Suppressor macrophage (primary cell): ENCODE measurements at regions not wholly inside any gene's neighbourhood (a gene's known extent, or its start where the extent isn't known, plus 50 kb on each side); places are given as distances from the start of the nearest gene placed in this dataset.
"Not testable (repeated sequence)": the region's sequence is repeated elsewhere in the genome, so short reads cannot be mapped to it uniquely, and the experiment has no call there.

ENCODE experiments used
- DNase-seq, 4 experiments: peaks; one replicate each; pipeline ENCODE4 v3.0.0-alpha.2; 2020 to 2022

GRCh38 chr5:6273090-6273735 lies 105.1 kb downstream of the MED10 start:
- no peak for DNase-seq

- no peak for DNase-seq
These were observed 108.4 kb downstream of the MED10 start for GRCh38 chr5:6269925-6270324.

DNA sequence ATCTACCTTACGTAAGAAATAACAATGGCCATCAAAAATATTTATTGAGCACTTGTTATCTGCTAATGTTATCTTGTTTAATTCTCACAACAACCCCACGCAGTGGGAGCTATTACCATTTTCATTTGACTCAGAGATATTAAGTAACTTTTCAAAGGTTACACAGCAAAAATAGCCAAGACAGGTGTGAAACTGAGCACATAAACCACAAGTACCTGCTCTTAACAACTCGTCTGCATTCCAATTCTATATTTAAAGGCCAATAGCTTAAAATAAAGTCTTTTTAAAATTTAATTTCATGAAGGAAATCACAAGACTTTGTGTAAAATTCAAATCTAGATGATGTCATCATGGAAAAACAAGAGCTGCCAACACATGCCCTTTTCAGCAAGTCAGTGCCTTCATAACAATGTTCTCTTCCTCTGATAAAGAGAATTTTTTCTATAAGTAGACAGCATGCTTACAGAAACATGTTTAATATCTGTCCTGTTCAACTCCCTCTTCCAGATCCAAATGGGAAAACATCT lies 111.6 kb downstream of the MED10 start:
- DNase-seq, result no peak

- DNase-seq, result no peak
These were observed 114.0 kb downstream of the MED10 start for GRCh38 chr5:6264394-6264793.

DNA sequence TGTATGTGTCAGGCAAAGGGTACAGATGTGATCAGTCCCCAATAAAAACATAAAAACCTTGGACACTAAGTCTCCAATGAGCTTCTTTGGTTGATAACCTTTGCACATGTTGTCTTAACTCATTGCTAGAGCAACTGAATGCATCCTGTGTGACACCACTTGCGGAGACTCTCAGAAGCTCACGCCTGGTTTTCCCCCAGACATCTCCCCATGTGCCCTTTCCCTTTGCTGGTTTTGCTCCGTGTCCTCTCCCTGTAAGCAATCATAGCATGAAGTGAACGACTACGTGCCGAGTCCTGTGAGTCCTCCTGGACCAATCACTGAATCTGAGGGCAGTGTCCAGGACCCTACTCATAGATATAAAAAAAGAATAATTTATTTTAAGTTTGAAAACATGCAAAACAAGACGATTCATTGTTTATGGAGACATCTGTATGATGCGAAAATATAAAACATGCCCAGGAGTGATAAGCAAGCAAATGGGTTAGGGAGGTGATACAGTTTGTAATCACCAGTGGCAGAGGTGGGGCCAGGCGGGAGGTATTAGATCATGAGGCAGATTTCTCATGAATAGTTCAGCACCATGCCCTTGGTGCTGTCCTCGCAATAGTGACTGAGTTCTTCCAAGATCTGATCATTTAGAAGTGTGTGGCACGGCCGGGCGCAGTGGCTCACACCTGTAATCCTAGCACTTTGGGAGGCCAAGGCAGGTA lies 115.5 kb downstream of the MED10 start:
- DNase-seq, result no peak

- no peak for DNase-seq
These were observed 116.7 kb downstream of the MED10 start for GRCh38 chr5:6261668-6262067.

- no peak for DNase-seq
These were observed 117.1 kb downstream of the MED10 start for GRCh38 chr5:6261256-6261655.

- no peak for DNase-seq
These were observed 117.5 kb downstream of the MED10 start for GRCh38 chr5:6260846-6261245.

DNA sequence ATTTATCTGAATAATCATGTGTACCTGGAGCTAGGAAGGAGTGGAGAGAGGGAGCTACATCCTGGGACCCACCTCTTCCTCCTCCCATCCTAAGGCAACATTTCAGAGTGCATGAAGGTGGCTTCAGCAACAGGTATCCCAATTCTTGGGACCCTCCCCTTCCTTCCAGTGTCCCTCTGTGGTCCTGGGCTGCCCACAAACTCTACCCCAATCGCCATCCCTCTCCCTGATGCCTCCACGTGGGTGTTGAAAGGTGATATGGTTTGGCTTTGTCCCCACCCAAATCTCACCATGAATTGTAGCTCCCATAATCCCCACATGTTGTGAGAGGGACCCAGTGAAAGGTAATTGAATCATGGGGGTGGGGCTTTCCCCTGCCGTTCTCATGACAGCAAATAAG lies 121.4 kb downstream of the MED10 start:
- DNase-seq, result no peak

- no peak for DNase-seq
These were observed 122.4 kb downstream of the MED10 start for GRCh38 chr5:6255956-6256355.

DNA sequence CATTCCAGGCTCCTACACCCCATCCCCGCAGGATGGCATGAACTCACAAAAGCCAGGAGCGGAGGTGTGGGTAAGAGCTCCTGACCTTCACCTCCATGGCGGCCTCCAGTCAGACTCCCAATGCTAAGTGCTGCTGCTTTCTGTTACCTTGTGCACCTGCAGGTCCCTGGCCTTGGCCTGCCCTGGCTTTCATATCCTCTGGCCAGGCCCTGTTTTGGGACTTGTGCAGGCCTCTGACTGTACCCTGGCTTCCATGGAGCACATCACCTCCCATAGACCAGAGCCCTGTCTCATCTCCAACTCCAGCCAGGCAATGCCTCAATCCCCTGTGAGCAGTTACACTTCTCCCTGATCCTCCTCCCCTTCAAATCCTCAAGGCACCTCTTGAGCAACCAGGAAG lies 124.5 kb downstream of the MED10 start:
- DNase-seq, result no peak

DNA sequence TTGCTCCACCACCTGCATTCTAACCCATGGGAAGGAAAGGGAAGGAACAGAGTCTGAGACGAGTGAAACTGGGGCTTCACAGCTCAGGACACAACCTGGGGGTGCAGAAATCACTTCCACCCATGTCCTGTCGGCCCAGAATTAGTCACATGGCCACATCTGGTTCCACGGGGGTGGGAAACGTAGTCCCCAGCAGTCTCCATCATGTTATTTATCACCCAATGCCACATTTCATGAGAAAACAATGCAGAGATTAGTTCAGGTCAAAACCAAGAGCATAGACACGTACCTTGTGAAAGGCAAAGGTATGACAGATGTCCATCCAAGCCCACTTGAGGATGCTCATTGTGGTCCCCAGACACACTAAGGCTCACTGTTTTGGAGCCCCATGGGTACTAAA lies 125.1 kb downstream of the MED10 start:
- no peak for DNase-seq

DNA sequence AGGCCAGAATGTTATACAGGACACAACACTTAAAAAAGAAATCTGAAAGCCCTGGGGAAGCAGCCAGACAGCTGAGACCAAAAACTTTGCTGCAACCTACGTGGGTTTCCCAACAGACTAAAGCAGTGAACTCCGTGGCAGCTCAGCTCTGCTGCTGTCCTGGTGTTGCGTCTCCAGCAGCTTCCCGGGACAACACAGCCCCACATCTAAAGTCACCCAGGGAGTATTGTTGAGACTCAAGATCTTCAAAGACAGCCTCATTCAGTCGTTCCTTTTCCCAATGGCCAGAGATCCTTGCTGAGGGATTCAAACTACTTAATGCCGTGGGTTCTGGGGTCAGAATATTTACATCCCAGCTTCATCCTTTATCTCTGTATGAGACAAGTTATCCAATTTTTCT lies 125.8 kb downstream of the MED10 start:
- no peak for DNase-seq

DNA sequence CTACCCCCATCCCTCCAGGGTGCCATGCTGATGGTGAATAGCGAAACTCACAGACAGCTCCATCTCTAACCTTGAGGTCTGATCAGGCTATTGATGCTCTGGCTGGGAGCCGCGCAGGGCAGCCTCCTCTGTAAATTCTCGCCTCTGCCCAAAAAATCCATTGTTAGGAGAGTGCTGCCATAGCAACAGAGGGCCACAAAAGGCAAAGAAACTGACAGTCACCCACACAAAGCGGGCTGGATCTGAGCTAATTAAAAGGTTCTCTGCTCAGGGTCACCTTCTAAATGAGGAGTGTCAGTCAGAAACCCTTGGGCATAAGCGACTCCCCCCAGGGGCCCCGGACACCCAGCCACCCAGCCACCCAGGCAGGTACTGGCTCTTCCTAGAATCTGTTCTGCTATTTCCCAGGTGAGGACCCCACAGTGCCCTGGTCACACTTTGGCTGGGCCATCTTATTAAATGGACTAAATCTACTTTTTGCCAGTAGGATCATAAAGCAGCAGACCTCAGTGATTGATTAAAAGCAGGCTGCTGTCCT lies 126.7 kb downstream of the MED10 start:
- no peak for DNase-seq

DNA sequence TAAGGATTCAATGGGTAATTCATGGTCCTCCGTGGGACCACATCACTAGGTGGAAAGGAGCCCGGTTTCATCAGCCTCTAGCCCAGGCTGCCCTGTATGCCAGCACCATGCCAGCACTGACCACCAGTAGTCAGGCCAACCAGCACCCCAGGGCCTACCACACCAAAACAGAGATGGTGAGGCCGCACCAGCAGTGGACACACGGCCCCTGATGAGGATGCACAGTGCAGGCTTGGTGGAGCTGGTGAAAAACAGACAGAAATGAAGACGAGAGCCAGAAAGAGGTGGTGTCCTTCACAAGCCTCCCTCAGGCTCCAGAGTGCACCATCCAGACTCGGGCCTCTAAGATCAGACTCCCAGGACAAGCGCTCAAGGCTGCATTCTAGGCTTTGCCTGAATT lies 128.2 kb downstream of the MED10 start:
- no peak for DNase-seq

DNA sequence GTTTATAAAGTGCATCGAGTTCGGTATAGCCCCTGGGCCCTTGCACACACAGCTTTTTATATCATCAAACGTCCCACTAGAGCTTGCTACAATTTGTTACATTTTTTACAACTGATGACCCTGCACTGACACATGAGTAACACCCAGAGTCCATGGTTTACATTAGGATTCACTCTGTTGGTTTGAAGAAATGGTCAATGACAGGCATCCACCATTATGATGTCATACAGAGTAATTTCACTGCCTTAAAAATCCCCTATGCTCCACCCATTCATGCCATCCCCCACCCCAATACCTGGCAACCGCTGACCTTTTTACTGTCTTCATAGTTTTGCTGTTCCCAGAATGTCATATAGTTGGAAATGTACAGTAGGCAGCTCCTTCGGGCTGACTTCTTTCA lies 130.2 kb downstream of the MED10 start:
- DNase-seq, result no peak

DNA sequence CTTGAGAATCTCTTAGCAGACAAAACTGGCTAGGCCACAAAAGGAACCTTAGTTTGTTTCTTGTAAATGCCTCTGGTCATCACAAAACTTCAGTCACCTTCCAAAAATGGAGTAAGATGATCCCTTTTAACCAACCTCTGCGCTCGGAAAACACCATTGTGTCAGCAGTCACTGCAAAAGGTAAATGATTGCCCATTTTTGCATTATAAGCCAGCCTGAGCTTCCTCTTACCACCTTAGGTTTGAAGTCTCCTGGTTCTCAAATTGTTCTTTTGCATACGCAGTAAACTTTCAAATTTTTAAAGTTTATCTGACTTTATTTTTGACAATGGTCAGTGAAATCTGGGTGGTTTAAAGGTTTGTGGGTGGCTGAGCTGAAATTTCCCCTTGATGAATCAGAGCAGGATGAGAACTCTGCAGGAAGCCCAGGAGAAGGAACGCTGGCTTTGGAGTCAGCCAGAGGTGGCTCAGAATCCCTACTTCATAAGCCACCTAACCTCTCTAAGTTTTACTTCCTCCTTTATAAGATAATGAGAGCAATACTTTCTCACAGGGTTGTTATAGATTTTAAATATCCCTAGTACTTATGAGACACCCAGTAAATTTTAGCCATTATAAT lies 131.4 kb downstream of the MED10 start:
- DNase-seq, result no peak

DNA sequence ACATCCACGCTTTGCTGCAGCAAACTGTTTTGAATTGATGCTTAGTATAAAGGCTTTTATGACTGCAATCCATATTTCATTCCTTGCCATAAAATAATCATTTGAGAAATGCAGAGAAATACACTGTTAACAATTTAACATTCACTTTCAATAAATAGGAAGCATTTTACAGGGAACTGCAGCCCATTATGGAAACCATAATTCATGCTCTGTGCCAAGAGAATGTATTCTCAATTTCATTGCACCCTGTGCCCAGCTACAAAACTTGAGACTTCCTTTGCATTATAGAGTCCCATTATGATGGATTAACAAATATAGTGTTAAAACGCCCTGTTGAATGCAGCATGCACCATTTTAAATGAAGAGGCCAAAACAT lies 134.0 kb downstream of the MED10 start:
- DNase-seq, result no peak

GRCh38 chr5:6243706-6244338 lies 134.5 kb downstream of the MED10 start:
- no peak for DNase-seq

GRCh38 chr5:6241056-6241455 lies 137.3 kb downstream of the MED10 start:
- not testable (repeated sequence) for DNase-seq

- no peak for DNase-seq
These were observed 141.4 kb downstream of the MED10 start for GRCh38 chr5:6236858-6237481.

DNA sequence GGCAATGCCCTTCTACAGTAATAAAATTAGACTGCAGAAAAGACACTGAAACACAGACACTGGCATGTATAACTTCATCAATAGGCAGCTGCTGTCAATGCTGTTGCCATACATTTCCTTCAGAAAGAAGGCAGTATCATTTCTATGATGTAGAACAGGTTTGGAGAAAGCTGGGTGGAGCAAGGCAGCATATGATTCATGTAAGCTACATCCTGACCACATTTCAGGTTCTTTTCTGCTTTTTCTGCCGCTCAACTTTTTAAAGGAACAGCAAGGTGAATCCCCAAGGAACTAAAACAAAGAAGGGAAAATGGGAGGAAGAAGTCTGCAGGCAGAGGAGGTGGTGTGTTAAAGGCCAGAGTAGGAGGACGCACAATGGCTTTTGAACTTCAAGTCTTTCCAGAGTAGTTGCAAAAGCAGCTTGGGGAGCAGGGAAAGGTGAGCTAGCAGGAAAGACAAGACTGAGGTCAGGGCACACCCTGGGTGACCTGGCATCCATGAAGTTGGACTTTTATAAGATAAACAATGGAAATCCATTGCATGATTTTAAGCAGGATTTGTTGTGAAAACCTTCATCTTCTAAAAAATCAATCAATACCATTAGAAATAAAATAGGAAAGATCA lies 142.1 kb downstream of the MED10 start:
- DNase-seq, result no peak
